IMR-90 (cell line): ENCODE measurements at regions not wholly inside any gene's neighbourhood (a gene's known extent, or its start where the extent isn't known, plus 50 kb on each side); places are given as distances from the start of the nearest gene placed in this dataset.

Source experiments
- ATAC-seq: fragments of 200-7000 bp; cut with Tn5 transposase; 2 replicates; pipeline ENCODE4 v1.9.1; 2020; ENCODE audit warnings: low read depth, mild to moderate bottlenecking, moderate library complexity
- BruUV-seq: library from RNA; stranded (reverse); fragments of 400-500 nt; replicated peaks from 2 replicates; lab custom pipeline; 2021; lab: Mats Ljungman, UMichigan
- CTCF ChIA-PET: fragments of 300-600 bp; formaldehyde crosslinking; extraction: SDS; loops from one replicate; lab custom pipeline; 2021; ENCODE audit warnings: antibody characterized with exemption; lab: Yijun Ruan, JAX
- POLR2A ChIA-PET: fragments of 300-600 bp; sonication (Branson Sonifier 250); formaldehyde crosslinking; loops from one replicate; lab custom pipeline; 2022; ENCODE audit warnings: antibody characterized with exemption; ENCODE audit not compliant: unreplicated experiment; lab: Charles Lee
- DNase-seq: peaks from one replicate; pipeline ENCODE4 v3.0.0; 2013
- H2AFZ ChIP-seq: replicated peaks from 2 replicates; pipeline ENCODE3; 2013; ENCODE audit warnings: low read length, mild to moderate bottlenecking; ENCODE audit not compliant: poor library complexity
- H2AK5ac ChIP-seq: 2 replicates; pipeline ENCODE4 v1.6.1; 2013; ENCODE audit warnings: low read depth, low read length, inconsistent platforms
- H2AK9ac ChIP-seq: replicated peaks from 2 replicates; pipeline ENCODE3; 2013; ENCODE audit warnings: mild to moderate bottlenecking, low read depth, low read length, moderate library complexity; ENCODE audit not compliant: poor library complexity
- H2BK120ac ChIP-seq: 2 replicates; pipeline ENCODE4 v1.6.1; 2013; ENCODE audit warnings: low read depth, low read length, inconsistent platforms
- H2BK15ac ChIP-seq: 3 replicates; pipeline ENCODE4 v1.6.1; 2013; ENCODE audit warnings: low read depth, low read length, inconsistent platforms
- H2BK20ac ChIP-seq: 2 replicates; pipeline ENCODE4 v1.6.1; 2013; ENCODE audit warnings: low read depth, mild to moderate bottlenecking, inconsistent platforms, low read length, moderate library complexity
- H2BK5ac ChIP-seq: 2 replicates; pipeline ENCODE4 v1.6.1; 2013; ENCODE audit warnings: mild to moderate bottlenecking, low read depth, low read length, inconsistent platforms; ENCODE audit not compliant: poor library complexity, severe bottlenecking
- H3K14ac ChIP-seq: replicated peaks from 2 replicates; pipeline ENCODE4 v1.6.1; 2013; ENCODE audit warnings: low read depth, low read length, inconsistent platforms
- H3K18ac ChIP-seq: 2 replicates; pipeline ENCODE4 v1.6.1; 2013; ENCODE audit warnings: low read depth, low read length, control low read depth
- H3K23ac ChIP-seq: 2 replicates; pipeline ENCODE4 v1.6.1; 2013; ENCODE audit warnings: low read depth, low read length, inconsistent platforms
- H3K27ac ChIP-seq: 2 replicates; pipeline ENCODE4 v1.5.1; 2013; ENCODE audit warnings: mild to moderate bottlenecking, control low read depth, low read length; ENCODE audit not compliant: insufficient read depth
- H3K27me3 ChIP-seq: 2 replicates; pipeline ENCODE4 v1.6.1; 2013; ENCODE audit warnings: low read length; ENCODE audit not compliant: control insufficient read depth, insufficient read depth
- H3K36me3 ChIP-seq: 2 replicates; pipeline ENCODE4 v1.6.1; 2013; ENCODE audit warnings: low read length, mixed read lengths; ENCODE audit not compliant: control insufficient read depth, insufficient read depth
- H3K4ac ChIP-seq: 2 replicates; pipeline ENCODE4 v1.6.1; 2013; ENCODE audit warnings: low read depth, low read length, inconsistent platforms
- H3K4me1 ChIP-seq: 2 replicates; pipeline ENCODE4 v1.6.1; 2013; ENCODE audit warnings: low read length, mixed read lengths; ENCODE audit not compliant: control insufficient read depth, insufficient read depth
- H3K4me2 ChIP-seq: 2 replicates; pipeline ENCODE4 v1.6.1; 2013; ENCODE audit warnings: low read depth, mild to moderate bottlenecking, control low read depth, low read length, moderate library complexity
- H3K4me3 ChIP-seq: 2 replicates; pipeline ENCODE4 v1.5.1; 2013; ENCODE audit warnings: low read depth, mild to moderate bottlenecking, control low read depth, low read length, moderate library complexity; ENCODE audit not compliant: insufficient read depth
- H3K56ac ChIP-seq: 2 replicates; pipeline ENCODE4 v1.6.1; 2013; ENCODE audit warnings: low read length, inconsistent platforms; ENCODE audit not compliant: insufficient read depth; ENCODE audit errors: extremely low read depth
- H3K79me1 ChIP-seq, 2 experiments: 2 replicates each; pipeline ENCODE4 v1.6.1; 2013; ENCODE audit warnings: low read length in 2 of 2, inconsistent platforms in 1 of 2, low read depth in 1 of 2
- H3K9ac ChIP-seq: 2 replicates; pipeline ENCODE4 v1.6.1; 2013; ENCODE audit warnings: low read depth, low read length, control low read depth
- H3K9me1 ChIP-seq: 2 replicates; pipeline ENCODE4 v1.6.1; 2013; ENCODE audit warnings: low read length, inconsistent platforms; ENCODE audit not compliant: insufficient read depth
- H3K9me3 ChIP-seq: 2 replicates; pipeline ENCODE4 v1.6.1; 2013; ENCODE audit warnings: low read length; ENCODE audit not compliant: control insufficient read depth, insufficient read depth
- H4K20me1 ChIP-seq: 2 replicates; pipeline ENCODE4 v1.6.1; 2013; ENCODE audit warnings: low read length, inconsistent platforms; ENCODE audit not compliant: insufficient read depth
- H4K5ac ChIP-seq: 2 replicates; pipeline ENCODE4 v1.6.1; 2013; ENCODE audit warnings: mild to moderate bottlenecking, low read depth, low read length, control low read depth
- H4K8ac ChIP-seq, 2 experiments: 2 replicates each; pipeline ENCODE4 v1.6.1; 2013; ENCODE audit warnings: low read depth in 2 of 2, low read length in 2 of 2, control low read depth in 1 of 2, inconsistent platforms in 1 of 2
- H4K91ac ChIP-seq: 2 replicates; pipeline ENCODE4 v1.6.1; 2013; ENCODE audit warnings: low read depth, low read length, inconsistent platforms; ENCODE audit not compliant: insufficient read depth
- BHLHE40 ChIP-seq: fragments of 150-350 bp; IDR thresholded peaks from 2 replicates; pipeline ENCODE4 v1.6.1; 2016; ENCODE audit warnings: mild to moderate bottlenecking, low read depth, low read length
- CEBPB ChIP-seq: IDR thresholded peaks from 2 replicates; pipeline ENCODE4 v1.6.1; 2012; ENCODE audit warnings: low read depth, low read length, improper control_type of control experiment
- CHD1 ChIP-seq: IDR thresholded peaks from 2 replicates; pipeline ENCODE4 v1.6.1; 2012; ENCODE audit warnings: low read depth, low read length, improper control_type of control experiment
- CTCF ChIP-seq: conservative IDR thresholded peaks from 2 replicates; pipeline ENCODE4 v1.5.1; 2012; ENCODE audit warnings: mild to moderate bottlenecking, low read depth, low read length, improper control_type of control experiment
- ELK1 ChIP-seq: fragments of 150-350 bp; IDR thresholded peaks from 2 replicates; pipeline ENCODE4 v1.6.1; 2016; ENCODE audit warnings: low read depth, mild to moderate bottlenecking, low read length, moderate library complexity, borderline replicate concordance
- FOS ChIP-seq: fragments of 150-350 bp; IDR thresholded peaks from 2 replicates; pipeline ENCODE4 v1.6.1; 2016; ENCODE audit warnings: low read depth, low read length
- MAFK ChIP-seq: IDR thresholded peaks from 2 replicates; pipeline ENCODE4 v1.6.1; 2012; ENCODE audit warnings: low read depth, low read length, improper control_type of control experiment
- MAZ ChIP-seq: IDR thresholded peaks from 2 replicates; pipeline ENCODE4 v1.6.1; 2012; ENCODE audit warnings: low read depth, mild to moderate bottlenecking, low read length, improper control_type of control experiment, moderate library complexity, borderline replicate concordance
- MXI1 ChIP-seq: IDR thresholded peaks from 2 replicates; pipeline ENCODE4 v1.6.1; 2012; ENCODE audit warnings: low read depth, mild to moderate bottlenecking, low read length, moderate library complexity, borderline replicate concordance
- NFE2L2 ChIP-seq: fragments of 150-350 bp; IDR thresholded peaks from 2 replicates; pipeline ENCODE4 v1.6.1; 2016; ENCODE audit warnings: low read depth, mild to moderate bottlenecking, low read length
- POLR2A ChIP-seq: IDR thresholded peaks from 2 replicates; pipeline ENCODE4 v1.6.1; 2012; ENCODE audit warnings: mild to moderate bottlenecking, low read depth, low read length
- RAD21 ChIP-seq: IDR thresholded peaks from 2 replicates; pipeline ENCODE4 v1.6.1; 2012; ENCODE audit warnings: low read length, improper control_type of control experiment
- RCOR1 ChIP-seq: IDR thresholded peaks from 2 replicates; pipeline ENCODE4 v1.6.1; 2012; ENCODE audit warnings: mild to moderate bottlenecking, low read length, improper control_type of control experiment; ENCODE audit not compliant: insufficient replicate concordance
- RFX5 ChIP-seq: IDR thresholded peaks from 2 replicates; pipeline ENCODE4 v1.8.0; 2012; ENCODE audit warnings: low read depth, mild to moderate bottlenecking, low read length, moderate library complexity
- SMC3 ChIP-seq: fragments of 150-350 bp; IDR thresholded peaks from 2 replicates; pipeline ENCODE4 v1.6.1; 2016; ENCODE audit warnings: low read depth, mild to moderate bottlenecking, antibody characterized with exemption, low read length, moderate library complexity
- USF2 ChIP-seq: fragments of 150-350 bp; IDR thresholded peaks from 2 replicates; pipeline ENCODE4 v1.6.1; 2017; ENCODE audit warnings: mild to moderate bottlenecking, antibody characterized with exemption, low read length, low read depth
- dilution Hi-C: fragments of 300-500 bp; cut with HindIII; formaldehyde crosslinking; loops from one replicate; pipeline ENCODE4 v1.14.3; 2018; ENCODE audit warnings: low sequenced_read_pairs; ENCODE audit not compliant: unreplicated experiment
- in situ Hi-C: fragments of 300-500 bp; cut with MboI; formaldehyde crosslinking; loops from 3 replicates; pipeline ENCODE4 v1.14.3; 2019; ENCODE audit warnings: low sequenced_read_pairs, inconsistent platforms, mixed read lengths
- intact Hi-C: fragments of 100-400 bp; cut with micrococcal nuclease; formaldehyde crosslinking; loops from 2 replicates; pipeline ENCODE4 v1.10.0; 2022

GRCh38 chr3:5347486-5347885, 160.0 kb downstream of the EDEM1 start:
- no peaks in the 10 kb centered on the region for H3K9me1 ChIP-seq
- no peaks in the 10 kb centered on the region for H3K4me1 ChIP-seq
- no peak overlapping the region for H3K4me2 ChIP-seq
- TF ChIP-seq CHD1 (no peak), RAD21 (no peak), CEBPB (no peak), USF2 (no peak), CTCF (no peak), BHLHE40 (no peak), MXI1 (no peak), SMC3 (no peak), ELK1 (no peak), NFE2L2 (no peak), MAZ (no peak), MAFK (no peak), FOS (no peak), RFX5 (no peak), POLR2A (no peak), RCOR1 (no peak)
- H2AK9ac ChIP-seq = no peak overlapping the region
- H4K91ac ChIP-seq = no peak overlapping the region
- no peak overlapping the region for H2AFZ ChIP-seq
- in situ Hi-C loops = no loop called here
- no peaks in the 10 kb centered on the region for H3K79me1 ChIP-seq
- no peaks in the 10 kb centered on the region; the same call in 1 of the 2 replicates for H3K9me3 ChIP-seq
- H4K8ac ChIP-seq = no peak overlapping the region
- no peak overlapping the region for H3K23ac ChIP-seq
- no peak overlapping the region for H2AK5ac ChIP-seq
- H3K18ac ChIP-seq = no peak overlapping the region
- dilution Hi-C loops = no loop called here
- H3K56ac ChIP-seq = no peak overlapping the region
- H3K9ac ChIP-seq = no peak overlapping the region
- intact Hi-C loops = no loop called here
- ATAC-seq (no peak), DNase-seq (no peak)
- CTCF ChIA-PET = no interaction called here
- no peak overlapping the region for H3K4ac ChIP-seq
- no peaks in the 10 kb centered on the region for H4K20me1 ChIP-seq
- H2BK20ac ChIP-seq = no peak overlapping the region
- no peak overlapping the region for H3K27ac ChIP-seq
- H3K27me3 ChIP-seq = no peaks in the 10 kb centered on the region
- no peak overlapping the region for H3K4me3 ChIP-seq
- no peak overlapping the region for H2BK15ac ChIP-seq
- H4K5ac ChIP-seq = no peak overlapping the region
- POLR2A ChIA-PET = no interaction called here
- no peak overlapping the region for H2BK120ac ChIP-seq
- no peaks in the 10 kb centered on the region for H3K36me3 ChIP-seq
- no peak overlapping the region for H2BK5ac ChIP-seq
- H3K14ac ChIP-seq = no peak overlapping the region
- BruUV-seq = no TSS peak
